WI38 (cell line): ENCODE measurements at regions not wholly inside any gene's neighbourhood (a gene's known extent, or its start where the extent isn't known, plus 50 kb on each side); places are given as distances from the start of the nearest gene placed in this dataset.

ENCODE experiments used
- H3K4me3 ChIP-seq: 2 replicates; pipeline ENCODE4 v1.5.1; 2011; ENCODE audit warnings: low read depth, mild to moderate bottlenecking, control low read depth, low read length
- TF ChIP-seq, protein P1 (sequence below): IDR thresholded peaks from 2 replicates; pipeline ENCODE4 v1.5.1; 2012; ENCODE audit warnings: low read depth, mild to moderate bottlenecking, control low read depth, low read length

GRCh38 chr11:112632866-112633505 is 328.2 kb upstream of the NCAM1 start:
- TF ChIP-seq, protein P1, sequence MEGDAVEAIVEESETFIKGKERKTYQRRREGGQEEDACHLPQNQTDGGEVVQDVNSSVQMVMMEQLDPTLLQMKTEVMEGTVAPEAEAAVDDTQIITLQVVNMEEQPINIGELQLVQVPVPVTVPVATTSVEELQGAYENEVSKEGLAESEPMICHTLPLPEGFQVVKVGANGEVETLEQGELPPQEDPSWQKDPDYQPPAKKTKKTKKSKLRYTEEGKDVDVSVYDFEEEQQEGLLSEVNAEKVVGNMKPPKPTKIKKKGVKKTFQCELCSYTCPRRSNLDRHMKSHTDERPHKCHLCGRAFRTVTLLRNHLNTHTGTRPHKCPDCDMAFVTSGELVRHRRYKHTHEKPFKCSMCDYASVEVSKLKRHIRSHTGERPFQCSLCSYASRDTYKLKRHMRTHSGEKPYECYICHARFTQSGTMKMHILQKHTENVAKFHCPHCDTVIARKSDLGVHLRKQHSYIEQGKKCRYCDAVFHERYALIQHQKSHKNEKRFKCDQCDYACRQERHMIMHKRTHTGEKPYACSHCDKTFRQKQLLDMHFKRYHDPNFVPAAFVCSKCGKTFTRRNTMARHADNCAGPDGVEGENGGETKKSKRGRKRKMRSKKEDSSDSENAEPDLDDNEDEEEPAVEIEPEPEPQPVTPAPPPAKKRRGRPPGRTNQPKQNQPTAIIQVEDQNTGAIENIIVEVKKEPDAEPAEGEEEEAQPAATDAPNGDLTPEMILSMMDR, result no peak

DNA sequence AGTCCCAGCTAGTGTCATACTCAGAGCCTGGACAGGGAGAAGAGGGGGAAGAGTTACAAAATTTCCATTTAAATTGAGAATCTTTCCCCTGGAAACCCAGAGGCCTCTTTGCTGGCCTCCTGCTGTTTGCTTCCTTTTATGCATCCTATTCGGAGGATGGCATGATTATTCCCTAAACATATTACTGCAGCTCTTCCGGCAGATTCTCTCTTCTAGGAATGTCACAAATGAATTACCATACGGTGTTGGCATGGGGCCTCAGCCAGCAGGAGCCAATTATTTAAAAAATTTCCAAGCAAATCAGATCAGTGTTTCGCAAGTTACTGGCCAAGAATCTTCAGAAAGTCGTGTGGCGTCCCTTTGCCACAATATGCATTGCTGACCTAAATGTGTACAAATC is 326.7 kb upstream of the NCAM1 start:
- H3K4me3 ChIP-seq, result no peak overlapping the region
- TF ChIP-seq, protein P1, result no peak

More at GRCh38 chr11:112632866-112633505, 328.2 kb upstream of the NCAM1 start:
- no peak overlapping the region for H3K4me3 ChIP-seq

- no peak overlapping the region for H3K4me3 ChIP-seq
- TF ChIP-seq, protein P1, result no peak
Observed at GRCh38 chr11:112634995-112635737, 326.1 kb upstream of the NCAM1 start.

- H3K4me3 ChIP-seq, result no peak overlapping the region
- TF ChIP-seq, protein P1, result no peak
Observed at GRCh38 chr11:112637076-112637475, 324.1 kb upstream of the NCAM1 start.

- H3K4me3 ChIP-seq, result no peak overlapping the region
- TF ChIP-seq, protein P1, result no peak
Observed at GRCh38 chr11:112637876-112638275, 323.3 kb upstream of the NCAM1 start.

DNA sequence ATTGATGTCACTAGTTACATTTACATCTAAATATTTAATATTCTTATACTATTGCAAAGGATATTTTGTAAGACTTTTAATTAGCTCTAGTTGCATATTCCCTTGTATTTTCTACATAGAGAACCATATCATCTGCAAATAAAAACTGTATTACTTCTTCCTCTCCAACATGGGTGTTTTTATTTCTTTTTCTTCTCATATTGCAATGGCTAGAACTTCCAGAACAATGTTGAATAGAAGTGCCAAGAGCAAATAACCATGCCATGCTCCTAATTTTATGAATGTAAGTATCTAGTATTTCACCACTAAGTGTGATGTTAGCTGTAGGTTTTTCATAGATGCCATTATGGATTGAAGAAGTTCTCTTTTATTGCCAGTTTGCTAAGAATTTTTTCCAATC is 321.8 kb upstream of the NCAM1 start:
- H3K4me3 ChIP-seq, result no peak overlapping the region
- TF ChIP-seq, protein P1, result no peak

DNA sequence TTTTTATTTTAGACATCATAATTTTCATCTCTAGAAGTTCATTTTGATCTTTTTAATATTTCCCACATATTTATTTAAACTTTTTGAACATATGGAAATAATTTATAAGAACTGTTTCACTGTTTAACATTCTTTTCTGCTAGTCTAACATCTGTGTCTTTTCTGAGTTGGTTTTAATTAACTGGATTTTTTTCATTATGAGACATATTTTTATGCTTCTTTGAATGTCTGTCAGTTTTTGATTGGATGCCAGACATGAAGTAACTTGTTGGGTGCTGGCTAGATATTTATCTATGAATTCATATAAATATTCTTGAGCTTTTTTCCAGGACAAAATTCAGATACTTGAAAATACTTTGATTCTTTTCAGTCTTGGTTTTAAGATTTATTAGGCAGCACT is 317.8 kb upstream of the NCAM1 start:
- H3K4me3 ChIP-seq, result no peak overlapping the region
- TF ChIP-seq, protein P1, result no peak
